H9 (cell line): ENCODE measurements at regions not wholly inside any gene's neighbourhood (a gene's known extent, or its start where the extent isn't known, plus 50 kb on each side); places are given as distances from the start of the nearest gene placed in this dataset.

ENCODE experiments used
- DNase-seq: peaks from one replicate; pipeline ENCODE4 v3.0.0-alpha.2; 2017
- H2AFZ ChIP-seq: one replicate; pipeline ENCODE4 v1.6.1; 2013; ENCODE audit warnings: mild to moderate bottlenecking, low read length, control low read depth, moderate library complexity
- H2AK5ac ChIP-seq: 2 replicates; pipeline ENCODE4 v1.6.1; 2013; ENCODE audit warnings: low read length, control low read depth, mixed read lengths; ENCODE audit not compliant: insufficient read length
- H2BK120ac ChIP-seq: one replicate; pipeline ENCODE4 v1.6.1; 2013; ENCODE audit warnings: low read depth, mild to moderate bottlenecking, low read length, control low read depth, inconsistent platforms; ENCODE audit not compliant: poor library complexity, severe bottlenecking
- H2BK12ac ChIP-seq: 2 replicates; pipeline ENCODE4 v1.6.1; 2013; ENCODE audit warnings: low read length, control low read depth, mixed read lengths, low read depth; ENCODE audit not compliant: insufficient read length
- H2BK15ac ChIP-seq: 2 replicates; pipeline ENCODE4 v1.6.1; 2013; ENCODE audit warnings: low read depth, low read length, control low read depth
- H2BK20ac ChIP-seq: one replicate; pipeline ENCODE4 v1.6.1; 2013; ENCODE audit warnings: low read depth, mild to moderate bottlenecking, low read length, control low read depth, inconsistent platforms; ENCODE audit not compliant: poor library complexity, severe bottlenecking
- H2BK5ac ChIP-seq: 2 replicates; pipeline ENCODE4 v1.6.1; 2013; ENCODE audit warnings: low read length, control low read depth, mixed read lengths; ENCODE audit not compliant: insufficient read length
- H3K14ac ChIP-seq: 2 replicates; pipeline ENCODE4 v1.6.1; 2013; ENCODE audit warnings: low read length, control low read depth; ENCODE audit not compliant: insufficient read depth
- H3K18ac ChIP-seq: 2 replicates; pipeline ENCODE4 v1.6.1; 2013; ENCODE audit warnings: low read depth, mild to moderate bottlenecking, mixed read lengths, low read length, control low read depth; ENCODE audit not compliant: insufficient read length
- H3K23ac ChIP-seq: 2 replicates; pipeline ENCODE4 v1.6.1; 2013; ENCODE audit warnings: low read length, control low read depth, mixed read lengths, low read depth; ENCODE audit not compliant: insufficient read length
- H3K23me2 ChIP-seq: 2 replicates; pipeline ENCODE4 v1.6.1; 2013; ENCODE audit warnings: low read depth, mild to moderate bottlenecking, mixed read lengths, low read length, control low read depth; ENCODE audit not compliant: insufficient read length, poor library complexity, severe bottlenecking
- H3K27ac ChIP-seq: 2 replicates; pipeline ENCODE4 v1.5.1; 2013; ENCODE audit warnings: low read length, control low read depth, mixed read lengths, low read depth; ENCODE audit not compliant: insufficient read length
- H3K27me3 ChIP-seq: 2 replicates; pipeline ENCODE4 v1.6.1; 2013; ENCODE audit warnings: low read length, control low read depth, inconsistent platforms; ENCODE audit not compliant: insufficient read depth
- H3K4ac ChIP-seq: 2 replicates; pipeline ENCODE4 v1.6.1; 2013; ENCODE audit warnings: low read depth, mild to moderate bottlenecking, control low read depth, inconsistent platforms, low read length, moderate library complexity
- H3K4me1 ChIP-seq: 2 replicates; pipeline ENCODE4 v1.6.1; 2013; ENCODE audit warnings: low read length, control low read depth, inconsistent platforms; ENCODE audit not compliant: insufficient read depth
- H3K4me2 ChIP-seq: 2 replicates; pipeline ENCODE4 v1.6.1; 2013; ENCODE audit warnings: low read length, control low read depth, mixed read lengths; ENCODE audit not compliant: insufficient read length, insufficient read depth
- H3K56ac ChIP-seq: 2 replicates; pipeline ENCODE4 v1.6.1; 2013; ENCODE audit warnings: low read depth, mild to moderate bottlenecking, mixed read lengths, low read length, control low read depth; ENCODE audit not compliant: insufficient read length
- H3K79me1 ChIP-seq: 2 replicates; pipeline ENCODE4 v1.6.1; 2013; ENCODE audit warnings: low read depth, mild to moderate bottlenecking, moderate library complexity, low read length, control low read depth, inconsistent platforms; ENCODE audit not compliant: insufficient read depth, poor library complexity, severe bottlenecking
- H3K79me2 ChIP-seq: 2 replicates; pipeline ENCODE4 v1.6.1; 2013; ENCODE audit warnings: low read length, control low read depth, inconsistent platforms; ENCODE audit not compliant: insufficient read depth
- H3K9ac ChIP-seq: 2 replicates; pipeline ENCODE4 v1.6.1; 2013; ENCODE audit warnings: low read length, control low read depth, mixed read lengths; ENCODE audit not compliant: insufficient read length; ENCODE audit errors: extremely low read depth
- H3K9me3 ChIP-seq: one replicate; pipeline ENCODE4 v1.6.1; 2013; ENCODE audit warnings: low read depth, low read length, inconsistent platforms; ENCODE audit not compliant: control insufficient read depth
- H3T11ph ChIP-seq: one replicate; pipeline ENCODE4 v1.6.1; 2013; ENCODE audit warnings: mild to moderate bottlenecking, low read length, control low read depth, inconsistent platforms
- H4K20me1 ChIP-seq: one replicate; pipeline ENCODE4 v1.6.1; 2013; ENCODE audit not compliant: control insufficient read depth, insufficient read length, insufficient read depth
- H4K5ac ChIP-seq: 2 replicates; pipeline ENCODE4 v1.6.1; 2013; ENCODE audit warnings: low read depth, mild to moderate bottlenecking, mixed read lengths, low read length, control low read depth; ENCODE audit not compliant: insufficient read length
- H4K8ac ChIP-seq: replicated peaks from 2 replicates; pipeline ENCODE4 v1.6.1; 2013; ENCODE audit warnings: low read length, control low read depth, mixed read lengths, low read depth; ENCODE audit not compliant: insufficient read length
- H4K91ac ChIP-seq: 2 replicates; pipeline ENCODE4 v1.6.1; 2013; ENCODE audit warnings: low read depth, mild to moderate bottlenecking, moderate library complexity, mixed read lengths, low read length, control low read depth; ENCODE audit not compliant: insufficient read length
- H3K27ac Mint-ChIP-seq, 3 experiments: 2 replicates in 2 of 3; 3 replicates in 1 of 3; pipeline ENCODE4 v1.8.0; 2020 to 2021; ENCODE audit warnings: mixed read lengths in 3 of 3, mild to moderate bottlenecking in 1 of 3, moderate library complexity in 1 of 3
- H3K27me3 Mint-ChIP-seq: 2 replicates; pipeline ENCODE4 v1.8.0; 2021; ENCODE audit warnings: low read depth, mild to moderate bottlenecking, moderate library complexity, mixed read lengths
- H3K36me3 Mint-ChIP-seq, 3 experiments: 2 replicates in 2 of 3; 3 replicates in 1 of 3; pipeline ENCODE4 v1.8.0; 2020 to 2021; ENCODE audit warnings: low read depth in 3 of 3, mixed read lengths in 3 of 3; ENCODE audit not compliant: insufficient read depth in 1 of 3
- H3K4me1 Mint-ChIP-seq, 2 experiments: 2 replicates each; pipeline ENCODE4 v1.8.0; 2020; ENCODE audit warnings: mixed read lengths in 2 of 2
- H3K4me3 Mint-ChIP-seq, 2 experiments: 2 replicates in 1 of 2; 3 replicates in 1 of 2; pipeline ENCODE4 v1.8.0; 2020 to 2021; ENCODE audit warnings: mild to moderate bottlenecking in 2 of 2, mixed read lengths in 2 of 2, moderate library complexity in 1 of 2
- H3K9me3 Mint-ChIP-seq, 2 experiments: 2 replicates in 1 of 2; 3 replicates in 1 of 2; pipeline ENCODE4 v1.8.0; 2020; ENCODE audit warnings: mild to moderate bottlenecking in 2 of 2, mixed read lengths in 2 of 2, moderate library complexity in 1 of 2
- CTCF ChIP-seq: fragments of 200-600 bp; sonication (generic); conservative IDR thresholded peaks from 3 replicates; pipeline ENCODE4 v1.8.0; 2021; ENCODE audit warnings: antibody characterized with exemption, mild to moderate bottlenecking
- WGBS: extraction: QIAGEN DNeasy Blood & Tissue Kit; methylation state at CpG from one replicate; pipeline ENCODE4 v1.1.7; 2013; ENCODE audit warnings: missing lambda C conversion rate, low lambda C conversion rate, mixed read lengths; ENCODE audit not compliant: insufficient read length; ENCODE audit errors: extremely low coverage; 5-methylcytosine and 5-hydroxymethylcytosine counted together

- Histone ChIP-seq H3K23ac (no peak overlapping the region), H3K18ac (no peak overlapping the region), H4K5ac (no peak overlapping the region), H3K4ac (no peak overlapping the region), H2BK12ac (no peak overlapping the region), H3K23me2 (no peaks in the 10 kb centered on the region), H3K27me3 (no peaks in the 10 kb centered on the region), H3K4me1 (no peaks in the 10 kb centered on the region), H2BK15ac (no peak overlapping the region), H3K27ac (no peak overlapping the region), H2BK20ac (no peak overlapping the region), H2AK5ac (no peak overlapping the region), H3K9me3 (no peaks in the 10 kb centered on the region), H3K79me1 (no peaks in the 10 kb centered on the region), H4K8ac (no peak overlapping the region), H2BK120ac (no peak overlapping the region), H3K4me2 (no peak overlapping the region), H3K79me2 (no peaks in the 10 kb centered on the region), H2BK5ac (no peak overlapping the region), H3T11ph (no peak overlapping the region), H3K56ac (no peak overlapping the region), H2AFZ (no peak overlapping the region), H3K14ac (no peak overlapping the region), H3K9ac (no peak overlapping the region), H4K91ac (no peak overlapping the region), H4K20me1 (no peaks in the 10 kb centered on the region)
- H3K4me1 Mint-ChIP-seq: peaks cover 23 to 24% of the 10 kb centered on the region in 2 experiments
- no peak overlapping the region for H3K4me3 Mint-ChIP-seq
- no peak for TF ChIP-seq CTCF
- no peak overlapping the region; a peak in 1 of 7 replicates for H3K27ac Mint-ChIP-seq
- no peak for DNase-seq
- H3K36me3 Mint-ChIP-seq: no peaks in the 10 kb centered on the region
- no CpG with 5 or more reads among the region's 8 CpGs for WGBS
- no peaks in the 10 kb centered on the region; a peak in 1 of 5 replicates for H3K9me3 Mint-ChIP-seq
- H3K27me3 Mint-ChIP-seq: no peaks in the 10 kb centered on the region
These were observed 267.6 kb upstream of the SGK1 start for GRCh38 chr6:134585517-134585873.
